GM19438 (cell line): ENCODE measurements at regions not wholly inside any gene's neighbourhood (a gene's known extent, or its start where the extent isn't known, plus 50 kb on each side); places are given as distances from the start of the nearest gene placed in this dataset.
"Not testable (repeated sequence)": the region's sequence is repeated elsewhere in the genome, so short reads cannot be mapped to it uniquely, and the experiment has no call there.

Source experiments
- ATAC-seq: cut with Tn5 transposase; IDR thresholded peaks from one replicate; pipeline ENCODE4 v1.9.1; 2021; ENCODE audit warnings: low read depth; ENCODE audit not compliant: unreplicated experiment

GRCh38 chr2:212797484-212798205 is 259.0 kb upstream of the ERBB4 start:
- no peak for ATAC-seq

DNA sequence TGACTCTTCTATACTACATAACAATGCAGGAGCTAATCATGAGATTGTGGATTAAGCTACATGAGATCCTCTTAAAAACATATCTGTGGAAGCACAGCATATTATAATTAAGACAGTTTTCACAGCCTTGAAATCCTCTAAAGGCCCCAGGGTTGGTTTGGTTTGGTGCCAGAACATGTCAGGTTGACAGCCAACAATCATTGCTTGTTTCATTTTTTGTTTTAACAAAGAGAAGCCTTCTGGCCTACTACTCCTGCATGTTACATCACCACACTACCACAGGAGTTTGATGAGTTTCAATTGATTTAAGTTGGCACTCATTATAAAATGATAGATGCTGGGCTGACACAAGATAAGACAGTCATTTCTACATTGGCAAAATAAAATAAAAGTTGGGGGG is 255.9 kb upstream of the ERBB4 start:
- no peak for ATAC-seq

GRCh38 chr2:212791569-212791968 is 253.0 kb upstream of the ERBB4 start:
- ATAC-seq, result no peak

DNA sequence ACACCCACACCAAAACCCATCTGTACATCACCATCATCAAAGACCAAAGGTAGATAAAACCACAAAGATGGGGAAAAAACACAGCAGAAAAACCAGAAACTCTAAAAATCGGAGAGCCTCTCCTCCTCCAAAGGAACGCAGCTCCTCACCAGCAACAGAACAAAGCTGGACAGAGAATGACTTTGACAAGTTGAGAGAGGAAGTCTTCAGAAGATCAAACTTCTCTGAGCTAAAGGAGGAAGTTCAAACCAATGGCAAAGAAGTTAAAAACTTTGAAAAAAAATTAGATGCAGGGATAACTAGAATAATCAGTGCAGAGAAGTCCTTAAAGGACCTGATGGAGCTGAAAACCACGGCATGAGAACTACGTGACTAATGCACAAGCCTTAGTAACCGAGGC is 247.5 kb upstream of the ERBB4 start:
- ATAC-seq, result not testable (repeated sequence)

DNA sequence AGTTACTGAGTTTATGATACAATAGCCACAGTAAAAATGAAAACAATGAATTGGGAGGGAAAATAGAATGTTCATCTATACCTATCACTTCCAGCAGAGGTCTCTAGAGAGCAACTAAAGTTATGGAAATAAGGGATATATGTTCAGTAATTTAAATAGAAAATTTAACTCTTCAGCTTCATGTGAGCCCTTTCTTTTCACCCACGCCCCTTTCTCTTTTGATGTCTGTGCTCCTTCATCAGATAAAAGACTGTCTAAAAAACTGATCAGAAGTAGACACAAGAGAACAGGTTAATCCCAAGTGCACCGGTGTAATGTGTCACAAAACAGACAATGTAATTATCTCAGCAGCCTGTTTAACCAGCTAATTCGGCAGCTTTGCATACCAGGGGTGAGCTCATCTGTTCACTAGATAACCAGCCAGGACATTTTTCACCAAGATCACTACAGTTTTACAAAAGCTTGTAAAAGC is 238.5 kb upstream of the ERBB4 start:
- ATAC-seq, result peak; percentile 71

DNA sequence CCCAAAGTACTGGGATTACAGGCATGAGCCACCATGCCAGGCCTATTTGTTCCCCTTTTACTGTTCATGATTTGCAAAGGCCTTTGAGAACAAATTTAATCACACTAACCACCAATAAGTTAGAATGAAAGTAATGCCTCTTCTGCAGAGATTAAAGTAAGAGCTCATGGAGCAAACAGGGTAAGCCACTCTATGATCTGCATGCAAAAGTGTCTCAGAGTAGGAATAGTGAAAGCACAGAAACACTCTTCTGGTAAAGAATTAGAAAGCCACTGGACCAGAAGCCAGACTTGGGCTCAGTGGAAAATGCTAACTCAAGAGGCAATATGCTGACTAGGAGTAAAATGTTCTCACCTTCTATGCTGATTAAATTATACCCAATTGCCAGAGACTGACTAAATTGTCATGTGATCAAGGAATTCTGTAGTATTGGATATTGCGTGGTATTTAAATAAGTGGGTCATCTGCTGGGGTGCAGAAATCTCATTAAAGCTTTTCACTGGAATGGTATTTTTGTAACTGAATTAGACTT is 235.3 kb upstream of the ERBB4 start:
- no peak for ATAC-seq

DNA sequence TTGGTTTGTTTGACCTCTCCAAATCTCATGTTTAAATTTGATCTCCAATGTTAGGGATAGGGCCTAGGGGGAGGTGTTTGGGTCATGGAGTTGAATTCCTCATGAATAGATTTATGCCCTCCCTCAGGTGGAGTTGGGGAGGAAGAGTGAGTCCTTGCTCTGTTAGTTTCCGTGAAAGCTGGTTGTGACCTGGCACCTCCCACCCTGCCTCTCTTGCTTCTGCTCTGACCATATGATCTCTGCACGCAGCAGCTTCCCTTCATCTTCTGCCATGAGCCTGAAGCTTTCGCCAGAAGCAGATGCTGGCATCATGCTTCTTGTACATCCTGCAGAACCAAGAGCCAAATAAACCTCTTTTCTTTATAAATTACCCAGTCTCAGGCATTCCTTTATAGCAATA is 231.6 kb upstream of the ERBB4 start:
- no peak for ATAC-seq

GRCh38 chr2:212766921-212767320 is 228.3 kb upstream of the ERBB4 start:
- ATAC-seq, result no peak

DNA sequence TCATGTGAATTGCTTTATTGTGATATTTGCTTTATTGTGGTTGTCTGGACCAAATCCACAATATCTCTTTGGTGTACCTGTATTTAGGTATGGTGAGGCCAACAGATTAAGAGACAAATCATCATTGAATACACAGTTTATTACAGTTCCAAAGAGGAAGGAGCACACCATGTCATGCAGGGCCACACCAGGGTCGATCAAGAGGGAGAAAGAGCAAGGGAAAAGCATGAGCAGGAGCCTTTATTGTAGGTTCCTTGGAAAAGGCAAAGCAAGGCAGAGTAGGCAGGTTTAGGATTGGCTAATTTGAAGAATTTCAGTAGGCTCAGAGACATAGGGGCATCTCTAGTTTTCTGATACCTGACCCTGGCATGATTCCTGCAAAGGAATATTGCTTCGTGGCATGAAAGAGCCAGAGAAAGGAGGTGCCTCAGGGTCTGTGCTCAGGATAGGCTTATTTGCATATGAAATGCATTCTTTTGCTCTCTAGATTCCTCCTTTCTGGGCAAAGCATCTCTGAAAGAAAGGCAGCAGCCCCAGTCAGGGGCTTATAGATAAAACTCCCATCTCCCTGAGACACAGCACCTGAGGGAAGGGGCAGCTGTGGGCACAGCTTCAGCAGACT is 214.2 kb upstream of the ERBB4 start:
- no peak for ATAC-seq

DNA sequence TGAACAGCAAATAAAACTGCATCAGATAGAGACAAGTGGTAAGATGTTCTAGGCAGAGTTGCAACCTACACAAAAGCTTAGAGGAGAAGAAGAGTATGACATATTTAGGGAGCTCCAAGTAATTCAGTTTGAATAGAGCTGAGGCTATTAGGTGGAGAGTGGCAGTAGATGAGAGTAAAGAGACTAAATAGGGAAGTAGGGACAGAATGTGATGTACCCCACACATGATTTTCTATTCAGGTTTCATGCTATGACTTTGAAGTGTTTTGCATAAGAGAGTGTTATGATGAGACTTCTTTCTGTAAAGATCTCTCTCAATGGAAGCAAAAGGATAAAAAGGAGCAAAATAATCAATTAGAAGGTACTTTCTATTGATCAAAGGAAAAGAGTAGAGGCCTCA is 206.8 kb upstream of the ERBB4 start:
- ATAC-seq, result no peak

DNA sequence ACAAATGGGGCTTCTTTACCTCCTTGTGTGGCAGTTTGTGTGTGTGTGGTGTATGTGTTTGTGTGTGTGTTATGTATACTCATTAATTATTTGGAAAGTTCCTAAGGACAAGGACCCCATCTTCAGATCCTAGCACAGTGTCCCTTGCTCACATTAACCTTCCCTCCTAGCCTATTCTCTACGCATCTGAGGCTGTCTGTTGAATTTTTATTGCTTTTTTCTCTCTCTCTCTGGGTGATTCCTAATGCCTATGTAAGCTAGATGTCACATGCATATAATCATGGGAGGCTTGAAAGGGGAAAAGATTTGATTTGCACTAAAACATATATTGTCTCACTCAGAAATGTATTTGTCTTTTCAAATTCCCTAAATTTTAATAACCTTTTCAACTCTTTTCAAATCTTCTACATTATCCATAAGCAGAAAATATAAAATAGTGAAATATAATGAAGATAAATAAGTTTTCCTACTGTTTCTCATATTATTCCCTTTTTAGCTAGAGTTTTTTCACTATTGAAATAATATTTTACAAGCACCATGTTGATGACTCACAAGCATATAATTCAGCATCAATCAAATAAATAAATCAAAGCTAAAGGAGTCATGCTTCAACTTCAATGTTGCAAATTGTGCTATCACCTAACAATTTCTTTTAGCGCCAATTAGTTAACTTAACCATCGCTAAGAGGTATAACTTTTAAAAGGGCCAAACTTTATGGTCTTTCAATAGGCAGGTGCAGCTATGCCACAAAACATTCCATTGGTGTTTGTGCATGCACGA is 199.0 kb upstream of the ERBB4 start:
- ATAC-seq, result no peak

GRCh38 chr2:212736385-212736726 is 197.8 kb upstream of the ERBB4 start:
- no peak for ATAC-seq

GRCh38 chr2:212733273-212733672 is 194.7 kb upstream of the ERBB4 start:
- ATAC-seq, result no peak

DNA sequence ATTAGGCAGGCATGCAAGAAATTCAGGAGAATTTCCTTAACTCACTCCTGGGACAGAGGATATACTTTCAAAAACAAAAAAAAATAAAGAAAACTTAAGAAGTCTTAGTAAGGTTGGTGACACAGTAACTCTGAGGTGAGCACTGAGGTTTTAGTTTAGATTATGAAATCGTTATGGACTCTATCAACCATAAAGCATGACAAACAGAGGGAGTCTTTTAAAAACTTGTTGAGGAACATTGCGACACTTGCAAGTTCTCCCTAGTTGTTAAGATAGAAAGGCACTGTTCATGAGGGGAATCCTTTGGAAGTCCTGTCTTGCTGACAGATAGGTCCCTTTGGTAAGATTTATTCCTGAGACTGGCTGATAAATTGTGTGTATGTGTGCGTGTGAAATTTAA is 194.3 kb upstream of the ERBB4 start:
- no peak for ATAC-seq

- ATAC-seq, result peak; percentile 66
These were observed 192.4 kb upstream of the ERBB4 start for GRCh38 chr2:212730994-212731393.

DNA sequence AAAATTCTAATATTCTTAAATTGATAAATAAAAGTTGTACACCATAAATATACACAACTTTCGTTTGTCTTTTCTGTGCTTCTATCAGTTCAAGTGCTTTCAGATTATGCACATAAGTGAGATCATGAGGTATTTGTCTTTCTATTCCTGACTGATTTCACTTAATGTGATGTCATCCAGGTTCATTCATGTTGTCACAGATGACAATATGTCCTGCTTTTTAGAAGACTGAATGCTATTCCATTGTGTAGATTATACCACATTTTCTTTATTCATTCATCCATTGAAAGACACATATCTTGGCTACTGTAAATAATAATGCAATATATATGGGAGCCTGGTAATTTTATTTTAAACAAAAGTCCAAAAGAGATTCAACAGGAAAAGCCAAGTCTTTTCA is 190.1 kb upstream of the ERBB4 start:
- no peak for ATAC-seq

- no peak for ATAC-seq
These were observed 189.1 kb upstream of the ERBB4 start for GRCh38 chr2:212727751-212728150.

GRCh38 chr2:212726403-212726802 is 187.8 kb upstream of the ERBB4 start:
- no peak for ATAC-seq

DNA sequence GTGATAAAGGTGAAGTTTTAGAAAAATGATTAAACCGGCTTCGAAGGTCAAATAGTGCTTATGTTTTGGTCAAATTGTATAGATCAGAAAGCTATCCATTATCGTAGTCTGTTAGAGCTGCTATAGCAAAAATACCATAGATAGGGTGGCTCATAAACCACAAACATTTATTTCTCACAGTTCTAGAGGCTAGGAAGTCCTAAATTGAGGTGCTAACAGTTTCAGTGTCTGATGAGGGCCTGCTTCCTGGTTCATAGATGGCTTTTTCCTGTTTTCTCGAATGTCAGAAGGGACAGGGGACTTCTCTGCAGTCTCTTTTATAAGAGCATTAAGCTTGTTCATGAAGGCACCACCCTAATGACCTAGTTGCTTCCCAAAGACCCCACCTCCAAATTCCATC is 186.6 kb upstream of the ERBB4 start:
- no peak for ATAC-seq

- ATAC-seq, result no peak
These were observed 184.6 kb upstream of the ERBB4 start for GRCh38 chr2:212723226-212723625.

GRCh38 chr2:212722046-212722445 is 183.4 kb upstream of the ERBB4 start:
- ATAC-seq, result no peak
